ENCODE measurements at regions not wholly inside any gene's neighbourhood (a gene's known extent, or its start where the extent isn't known, plus 50 kb on each side); places are given as distances from the start of the nearest gene placed in this dataset.

DNA sequence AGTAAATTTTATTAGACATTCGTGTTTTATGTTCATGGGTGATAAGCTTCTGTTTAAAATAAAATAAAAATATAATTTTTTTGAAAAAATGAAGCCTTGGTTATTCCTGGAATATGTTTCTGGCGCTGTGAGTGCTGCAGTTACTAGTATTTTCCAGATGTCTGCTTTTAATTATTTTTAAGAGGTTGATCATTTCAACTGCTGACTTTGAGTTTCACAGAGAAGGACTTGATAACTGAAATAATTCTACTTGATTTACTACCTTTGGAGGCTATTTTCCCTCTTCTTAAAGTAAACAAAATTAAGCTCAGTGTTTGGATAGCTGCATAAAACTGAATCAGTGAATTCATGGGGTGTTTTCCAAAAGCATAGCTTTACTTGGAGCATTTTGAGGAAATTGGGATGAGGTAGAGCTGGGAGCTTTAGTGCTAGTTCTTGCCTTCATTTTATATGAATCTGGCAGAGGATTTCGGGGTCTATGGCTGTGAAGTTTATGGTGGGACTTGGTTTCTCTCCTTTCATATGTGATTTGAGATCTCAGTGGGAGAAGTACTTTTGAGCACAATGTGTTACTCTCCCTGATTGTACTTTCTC, 666.5 kb downstream of the DCDC2C start:
- no peak for TF ChIP-seq EZH2phosphoT487 (IDR thresholded peaks at IDR 0.05; ENCODE audit: borderline replicate concordance)
- TF ChIP-seq, protein P1, sequence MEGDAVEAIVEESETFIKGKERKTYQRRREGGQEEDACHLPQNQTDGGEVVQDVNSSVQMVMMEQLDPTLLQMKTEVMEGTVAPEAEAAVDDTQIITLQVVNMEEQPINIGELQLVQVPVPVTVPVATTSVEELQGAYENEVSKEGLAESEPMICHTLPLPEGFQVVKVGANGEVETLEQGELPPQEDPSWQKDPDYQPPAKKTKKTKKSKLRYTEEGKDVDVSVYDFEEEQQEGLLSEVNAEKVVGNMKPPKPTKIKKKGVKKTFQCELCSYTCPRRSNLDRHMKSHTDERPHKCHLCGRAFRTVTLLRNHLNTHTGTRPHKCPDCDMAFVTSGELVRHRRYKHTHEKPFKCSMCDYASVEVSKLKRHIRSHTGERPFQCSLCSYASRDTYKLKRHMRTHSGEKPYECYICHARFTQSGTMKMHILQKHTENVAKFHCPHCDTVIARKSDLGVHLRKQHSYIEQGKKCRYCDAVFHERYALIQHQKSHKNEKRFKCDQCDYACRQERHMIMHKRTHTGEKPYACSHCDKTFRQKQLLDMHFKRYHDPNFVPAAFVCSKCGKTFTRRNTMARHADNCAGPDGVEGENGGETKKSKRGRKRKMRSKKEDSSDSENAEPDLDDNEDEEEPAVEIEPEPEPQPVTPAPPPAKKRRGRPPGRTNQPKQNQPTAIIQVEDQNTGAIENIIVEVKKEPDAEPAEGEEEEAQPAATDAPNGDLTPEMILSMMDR (conservative IDR thresholded peaks at IDR 0.05; ENCODE audit: low read length): no peak
